Adrenal gland (tissue), 5 donors: ENCODE measurements at regions not wholly inside any gene's neighbourhood (a gene's known extent, or its start where the extent isn't known, plus 50 kb on each side); places are given as distances from the start of the nearest gene placed in this dataset.

Experiments used
- POLR2A ChIP-seq, 2 donors: fragments of 450-650 bp; IDR thresholded peaks; one replicate each; pipeline ENCODE4 v1.6.1; 2017; ENCODE audit warnings: antibody characterized with exemption in 2 of 2, mild to moderate bottlenecking in 2 of 2, moderate library complexity in 1 of 2
- TF ChIP-seq, protein P1 (sequence below), 6 experiments: fragments of 450-650 bp in 4 of 6; fragments of 200-600 bp in 2 of 6; sonication (generic) in 1 of 6; IDR thresholded peaks; 1 replicate in 5 of 6; 2 replicates in 1 of 6; pipeline versions ENCODE4 v1.5.1 to v1.8.0; 2016 to 2021; ENCODE audit warnings: antibody characterized with exemption in 6 of 6, mild to moderate bottlenecking in 2 of 6, moderate library complexity in 1 of 6
- donor health status: DM: no; HTN: no; CAD: no.

- TF ChIP-seq, protein P1, sequence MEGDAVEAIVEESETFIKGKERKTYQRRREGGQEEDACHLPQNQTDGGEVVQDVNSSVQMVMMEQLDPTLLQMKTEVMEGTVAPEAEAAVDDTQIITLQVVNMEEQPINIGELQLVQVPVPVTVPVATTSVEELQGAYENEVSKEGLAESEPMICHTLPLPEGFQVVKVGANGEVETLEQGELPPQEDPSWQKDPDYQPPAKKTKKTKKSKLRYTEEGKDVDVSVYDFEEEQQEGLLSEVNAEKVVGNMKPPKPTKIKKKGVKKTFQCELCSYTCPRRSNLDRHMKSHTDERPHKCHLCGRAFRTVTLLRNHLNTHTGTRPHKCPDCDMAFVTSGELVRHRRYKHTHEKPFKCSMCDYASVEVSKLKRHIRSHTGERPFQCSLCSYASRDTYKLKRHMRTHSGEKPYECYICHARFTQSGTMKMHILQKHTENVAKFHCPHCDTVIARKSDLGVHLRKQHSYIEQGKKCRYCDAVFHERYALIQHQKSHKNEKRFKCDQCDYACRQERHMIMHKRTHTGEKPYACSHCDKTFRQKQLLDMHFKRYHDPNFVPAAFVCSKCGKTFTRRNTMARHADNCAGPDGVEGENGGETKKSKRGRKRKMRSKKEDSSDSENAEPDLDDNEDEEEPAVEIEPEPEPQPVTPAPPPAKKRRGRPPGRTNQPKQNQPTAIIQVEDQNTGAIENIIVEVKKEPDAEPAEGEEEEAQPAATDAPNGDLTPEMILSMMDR (IDR thresholded peaks at IDR 0.05), result no peak
- no peak for TF ChIP-seq POLR2A (IDR thresholded peaks at IDR 0.05)
These were observed 270.2 kb upstream of the TOPAZ1 start for GRCh38 chr3:43971486-43971885.
